HEK293 (cell line): ENCODE measurements at regions not wholly inside any gene's neighbourhood (a gene's known extent, or its start where the extent isn't known, plus 50 kb on each side); places are given as distances from the start of the nearest gene placed in this dataset.

Experiments
- BCL11A ChIP-seq: fragments of 450-650 bp; formaldehyde crosslinking; IDR thresholded peaks from 2 replicates; pipeline ENCODE4 v1.5.1; 2016; ENCODE audit warnings: low read depth, missing biosample characterization, missing genetic modification characterization
- KLF1 ChIP-seq: fragments of 450-650 bp; formaldehyde crosslinking; IDR thresholded peaks from 2 replicates; pipeline ENCODE4 v1.5.1; 2016; ENCODE audit warnings: missing biosample characterization, missing genetic modification characterization
- PRDM1 ChIP-seq: fragments of 450-650 bp; formaldehyde crosslinking; IDR thresholded peaks from 2 replicates; pipeline ENCODE4; 2016; ENCODE audit warnings: missing biosample characterization, missing genetic modification characterization
- REPIN1 ChIP-seq: fragments of 450-650 bp; formaldehyde crosslinking; IDR thresholded peaks from 2 replicates; pipeline ENCODE4 v1.5.1; 2017; ENCODE audit warnings: missing biosample characterization, missing genetic modification characterization, low read depth
- TCF7L2 ChIP-seq: IDR thresholded peaks from 2 replicates; pipeline ENCODE4 v1.6.1; 2011; ENCODE audit warnings: low read depth, mild to moderate bottlenecking, inconsistent platforms, low read length, moderate library complexity, borderline replicate concordance
- ZNF157 ChIP-seq: fragments of 450-650 bp; formaldehyde crosslinking; IDR thresholded peaks from 2 replicates; pipeline ENCODE4 v1.5.1; 2016; ENCODE audit warnings: missing biosample characterization, missing genetic modification characterization
- ZNF24 ChIP-seq: fragments of 450-650 bp; formaldehyde crosslinking; IDR thresholded peaks from 2 replicates; pipeline ENCODE4 v1.5.1; 2016; ENCODE audit warnings: missing biosample characterization, missing genetic modification characterization
- ZNF248 ChIP-seq: fragments of 450-650 bp; formaldehyde crosslinking; IDR thresholded peaks from 2 replicates; pipeline ENCODE4 v1.5.1; 2017; ENCODE audit warnings: missing biosample characterization, missing genetic modification characterization
- ZNF514 ChIP-seq: fragments of 450-650 bp; formaldehyde crosslinking; IDR thresholded peaks from 2 replicates; pipeline ENCODE4 v1.5.1; 2016; ENCODE audit warnings: missing biosample characterization, missing genetic modification characterization
- TF ChIP-seq, protein P1 (sequence below): fragments of 450-650 bp; formaldehyde crosslinking; IDR thresholded peaks from 2 replicates; pipeline ENCODE4 v1.5.1; 2016; ENCODE audit warnings: missing biosample characterization, missing genetic modification characterization
- TF ChIP-seq, protein P2 (sequence below): fragments of 450-650 bp; formaldehyde crosslinking; IDR thresholded peaks from 2 replicates; pipeline ENCODE4 v1.5.1; 2016; ENCODE audit warnings: missing biosample characterization, missing genetic modification characterization

DNA sequence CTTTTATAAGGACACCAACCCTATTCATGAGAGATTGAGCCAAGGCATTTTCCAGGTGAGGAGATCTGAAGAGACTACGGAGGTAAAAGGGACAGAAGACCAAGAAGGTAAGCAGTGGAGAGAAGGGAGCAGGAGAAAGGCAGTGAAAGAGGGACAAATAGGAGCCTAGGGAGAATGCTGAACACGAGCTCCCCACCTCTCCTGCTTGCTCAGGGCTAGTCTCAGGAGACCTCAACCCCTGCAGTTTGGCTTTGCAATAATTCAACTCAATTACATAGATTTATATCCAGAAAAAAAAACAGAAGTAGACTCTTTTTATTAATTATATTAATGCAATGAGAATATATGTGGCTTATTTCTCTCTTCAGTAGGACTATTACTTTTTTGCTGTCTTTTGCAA is 91.0 kb upstream of the DDX18 start:
- TF ChIP-seq PRDM1 (no peak), ZNF157 (no peak), REPIN1 (tag by site-specific recombination) (no peak), ZNF24 (tag by site-specific recombination) (no peak), BCL11A (tag by site-specific recombination) (no peak), TCF7L2 (no peak), KLF1 (tag by site-specific recombination) (no peak), ZNF514 (no peak), ZNF248 (tag by site-specific recombination) (no peak)
- TF ChIP-seq, protein P1, sequence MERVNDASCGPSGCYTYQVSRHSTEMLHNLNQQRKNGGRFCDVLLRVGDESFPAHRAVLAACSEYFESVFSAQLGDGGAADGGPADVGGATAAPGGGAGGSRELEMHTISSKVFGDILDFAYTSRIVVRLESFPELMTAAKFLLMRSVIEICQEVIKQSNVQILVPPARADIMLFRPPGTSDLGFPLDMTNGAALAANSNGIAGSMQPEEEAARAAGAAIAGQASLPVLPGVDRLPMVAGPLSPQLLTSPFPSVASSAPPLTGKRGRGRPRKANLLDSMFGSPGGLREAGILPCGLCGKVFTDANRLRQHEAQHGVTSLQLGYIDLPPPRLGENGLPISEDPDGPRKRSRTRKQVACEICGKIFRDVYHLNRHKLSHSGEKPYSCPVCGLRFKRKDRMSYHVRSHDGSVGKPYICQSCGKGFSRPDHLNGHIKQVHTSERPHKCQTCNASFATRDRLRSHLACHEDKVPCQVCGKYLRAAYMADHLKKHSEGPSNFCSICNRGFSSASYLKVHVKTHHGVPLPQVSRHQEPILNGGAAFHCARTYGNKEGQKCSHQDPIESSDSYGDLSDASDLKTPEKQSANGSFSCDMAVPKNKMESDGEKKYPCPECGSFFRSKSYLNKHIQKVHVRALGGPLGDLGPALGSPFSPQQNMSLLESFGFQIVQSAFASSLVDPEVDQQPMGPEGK, result no peak
- TF ChIP-seq, protein P2, sequence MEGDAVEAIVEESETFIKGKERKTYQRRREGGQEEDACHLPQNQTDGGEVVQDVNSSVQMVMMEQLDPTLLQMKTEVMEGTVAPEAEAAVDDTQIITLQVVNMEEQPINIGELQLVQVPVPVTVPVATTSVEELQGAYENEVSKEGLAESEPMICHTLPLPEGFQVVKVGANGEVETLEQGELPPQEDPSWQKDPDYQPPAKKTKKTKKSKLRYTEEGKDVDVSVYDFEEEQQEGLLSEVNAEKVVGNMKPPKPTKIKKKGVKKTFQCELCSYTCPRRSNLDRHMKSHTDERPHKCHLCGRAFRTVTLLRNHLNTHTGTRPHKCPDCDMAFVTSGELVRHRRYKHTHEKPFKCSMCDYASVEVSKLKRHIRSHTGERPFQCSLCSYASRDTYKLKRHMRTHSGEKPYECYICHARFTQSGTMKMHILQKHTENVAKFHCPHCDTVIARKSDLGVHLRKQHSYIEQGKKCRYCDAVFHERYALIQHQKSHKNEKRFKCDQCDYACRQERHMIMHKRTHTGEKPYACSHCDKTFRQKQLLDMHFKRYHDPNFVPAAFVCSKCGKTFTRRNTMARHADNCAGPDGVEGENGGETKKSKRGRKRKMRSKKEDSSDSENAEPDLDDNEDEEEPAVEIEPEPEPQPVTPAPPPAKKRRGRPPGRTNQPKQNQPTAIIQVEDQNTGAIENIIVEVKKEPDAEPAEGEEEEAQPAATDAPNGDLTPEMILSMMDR (tag by site-specific recombination), result no peak
